Kidney (tissue), 13 donors: ENCODE measurements at regions not wholly inside any gene's neighbourhood (a gene's known extent, or its start where the extent isn't known, plus 50 kb on each side); places are given as distances from the start of the nearest gene placed in this dataset.

Experiments
- DNase-seq, 5 donors: peaks; one replicate each; pipeline ENCODE4 v3.0.0-alpha.2; 2013 to 2020
- FAIRE-seq: peaks from 2 replicates; lab custom pipeline; 2012; peaks lifted over from hg19 to GRCh38; lab: Jason Lieb, UNC
- H3K27ac ChIP-seq, 2 donors: one replicate each; pipeline ENCODE4 v1.7.0; 2013; ENCODE audit warnings: low read depth in 2 of 2, low read length in 2 of 2, inconsistent platforms in 1 of 2
- H3K27me3 ChIP-seq: one replicate; pipeline ENCODE4 v1.7.1; 2013; ENCODE audit warnings: low read length, inconsistent platforms; ENCODE audit not compliant: control insufficient read depth, insufficient read depth
- H3K36me3 ChIP-seq, 3 donors: one replicate each; pipeline versions ENCODE4 v1.7.0 to v1.7.1; 2013; ENCODE audit warnings: low read length in 3 of 3, control low read depth in 1 of 3, inconsistent platforms in 1 of 3; ENCODE audit not compliant: insufficient read depth in 3 of 3, control insufficient read depth in 2 of 3
- H3K4me1 ChIP-seq, 3 donors: one replicate each; pipeline versions ENCODE4 v1.7.0 to v1.7.1; 2013; ENCODE audit warnings: low read length in 3 of 3, inconsistent platforms in 1 of 3, low read depth in 1 of 3; ENCODE audit not compliant: control insufficient read depth in 2 of 3, insufficient read depth in 2 of 3
- H3K4me3 ChIP-seq, 3 donors: one replicate each; pipeline versions ENCODE4 v1.7.0 to v1.8.1; 2013; ENCODE audit warnings: low read length in 3 of 3, control low read depth in 1 of 3, inconsistent platforms in 1 of 3
- H3K9ac ChIP-seq, 3 donors: one replicate each; pipeline versions ENCODE4 v1.7.0 to v1.7.1; 2013; ENCODE audit warnings: low read length in 3 of 3, control low read depth in 1 of 3, inconsistent platforms in 1 of 3
- H3K9me3 ChIP-seq, 3 donors: one replicate each; pipeline versions ENCODE4 v1.7.0 to v1.7.1; 2013; ENCODE audit warnings: low read length in 3 of 3, control low read depth in 1 of 3, inconsistent platforms in 1 of 3; ENCODE audit not compliant: control insufficient read depth in 2 of 3, insufficient read depth in 1 of 3
- intact Hi-C: fragments of 100-400 bp; cut with DNase I; formaldehyde crosslinking; loops from one replicate; pipeline ENCODE4 v1.11.1; 2022
- TF ChIP-seq, protein P1 (sequence below): IDR thresholded peaks from 3 replicates; pipeline ENCODE4 v1.5.1; 2012; ENCODE audit warnings: mild to moderate bottlenecking, moderate library complexity, borderline replicate concordance; ENCODE audit not compliant: insufficient read depth; ENCODE audit errors: extremely low read depth
- donor health status: control.
- donor health status: control.
- donor health status: control.
- donor health status: control.
- donor health status: control.
- donor health status: DM: yes; HTN: yes; CAD: no.
- donor health status: Normal renal cell carcinoma (clear cell type).

DNA sequence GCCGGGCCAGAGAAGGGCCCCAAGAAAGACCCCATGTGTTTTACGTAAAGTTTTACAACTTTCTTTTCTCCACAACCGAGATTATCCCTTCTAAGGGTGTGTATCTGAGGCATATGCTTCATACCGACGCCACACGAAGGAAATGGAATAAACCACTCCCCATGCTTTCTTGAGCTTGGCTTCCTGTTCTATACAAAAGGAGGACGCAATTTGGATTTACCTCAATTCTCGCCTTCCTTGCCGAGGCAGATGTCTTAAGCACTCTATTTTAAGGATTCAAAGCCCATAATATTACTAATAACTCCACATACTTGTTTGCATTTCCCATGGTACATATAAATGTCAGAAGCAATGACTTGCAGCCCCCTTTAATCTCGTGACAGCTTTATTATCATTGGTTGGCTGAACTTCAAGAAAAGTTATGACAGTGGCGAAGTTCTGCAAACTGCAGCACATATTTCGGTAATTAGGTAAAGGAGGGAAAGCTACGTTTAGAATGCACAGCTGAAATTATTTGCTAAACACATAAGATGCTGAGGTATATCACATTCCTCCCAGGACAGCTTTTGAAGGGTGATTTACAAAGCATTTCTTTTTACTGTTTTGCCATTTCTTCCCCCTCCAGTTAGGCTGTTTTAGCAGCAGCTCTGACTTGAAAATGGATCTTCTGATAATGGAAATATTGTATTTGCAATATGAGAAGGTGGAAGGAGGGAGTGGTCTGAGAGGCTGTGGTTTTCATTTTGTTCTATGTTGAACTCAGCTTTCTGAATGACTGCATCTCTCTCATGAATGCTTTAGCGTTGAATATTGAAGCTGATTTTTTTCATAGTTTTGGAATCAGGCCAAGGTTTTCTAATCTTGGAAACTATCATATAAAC is 330.5 kb downstream of the EPHA7 start:
- no peak for FAIRE-seq
- Histone ChIP-seq H3K27me3 (no peaks in the 10 kb centered on the region), H3K4me3 (peak overlapping the region in 1 of 3 donors; percentile 49), H3K9me3 (no peaks in the 10 kb centered on the region), H3K36me3 (no peaks in the 10 kb centered on the region), H3K27ac (no peak overlapping the region), H3K9ac (peak overlapping the region in 1 of 3 donors; percentile 36), H3K4me1 (no peaks in the 10 kb centered on the region)
- intact Hi-C loops = no loop called here
- TF ChIP-seq, protein P1, sequence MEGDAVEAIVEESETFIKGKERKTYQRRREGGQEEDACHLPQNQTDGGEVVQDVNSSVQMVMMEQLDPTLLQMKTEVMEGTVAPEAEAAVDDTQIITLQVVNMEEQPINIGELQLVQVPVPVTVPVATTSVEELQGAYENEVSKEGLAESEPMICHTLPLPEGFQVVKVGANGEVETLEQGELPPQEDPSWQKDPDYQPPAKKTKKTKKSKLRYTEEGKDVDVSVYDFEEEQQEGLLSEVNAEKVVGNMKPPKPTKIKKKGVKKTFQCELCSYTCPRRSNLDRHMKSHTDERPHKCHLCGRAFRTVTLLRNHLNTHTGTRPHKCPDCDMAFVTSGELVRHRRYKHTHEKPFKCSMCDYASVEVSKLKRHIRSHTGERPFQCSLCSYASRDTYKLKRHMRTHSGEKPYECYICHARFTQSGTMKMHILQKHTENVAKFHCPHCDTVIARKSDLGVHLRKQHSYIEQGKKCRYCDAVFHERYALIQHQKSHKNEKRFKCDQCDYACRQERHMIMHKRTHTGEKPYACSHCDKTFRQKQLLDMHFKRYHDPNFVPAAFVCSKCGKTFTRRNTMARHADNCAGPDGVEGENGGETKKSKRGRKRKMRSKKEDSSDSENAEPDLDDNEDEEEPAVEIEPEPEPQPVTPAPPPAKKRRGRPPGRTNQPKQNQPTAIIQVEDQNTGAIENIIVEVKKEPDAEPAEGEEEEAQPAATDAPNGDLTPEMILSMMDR = no peak
- peak in 3 of 5 donors; percentile 38 to 75 (median 70) for DNase-seq

DNA sequence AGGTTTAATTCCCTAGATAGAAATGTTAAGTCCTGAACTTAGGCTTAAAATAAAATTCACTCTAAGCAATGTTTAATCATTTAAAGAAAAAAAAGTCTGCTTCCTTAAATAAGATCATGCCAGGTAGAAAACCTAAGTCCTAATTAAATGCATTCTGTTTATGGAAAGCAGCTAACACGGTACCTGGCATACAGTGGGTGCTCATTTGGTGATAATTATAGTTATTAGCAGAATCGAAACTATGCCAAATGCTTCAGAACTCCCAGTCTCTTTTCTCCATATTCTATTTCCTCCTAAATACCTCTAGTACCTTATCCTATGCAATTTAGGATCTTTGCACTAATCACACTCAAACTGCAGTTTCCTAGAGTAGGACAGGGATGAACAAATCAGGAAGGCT is 331.8 kb downstream of the EPHA7 start:
- intact Hi-C loops = no loop called here
- H3K27ac ChIP-seq = no peak overlapping the region
- no peak overlapping the region for H3K9ac ChIP-seq
- DNase-seq = no peak
- no peaks in the 10 kb centered on the region for H3K27me3 ChIP-seq
- H3K4me1 ChIP-seq = no peaks in the 10 kb centered on the region
- H3K4me3 ChIP-seq = no peak overlapping the region
- no peaks in the 10 kb centered on the region for H3K36me3 ChIP-seq
- no peak for FAIRE-seq
- H3K9me3 ChIP-seq = no peaks in the 10 kb centered on the region
- TF ChIP-seq, protein P1 = no peak

DNA sequence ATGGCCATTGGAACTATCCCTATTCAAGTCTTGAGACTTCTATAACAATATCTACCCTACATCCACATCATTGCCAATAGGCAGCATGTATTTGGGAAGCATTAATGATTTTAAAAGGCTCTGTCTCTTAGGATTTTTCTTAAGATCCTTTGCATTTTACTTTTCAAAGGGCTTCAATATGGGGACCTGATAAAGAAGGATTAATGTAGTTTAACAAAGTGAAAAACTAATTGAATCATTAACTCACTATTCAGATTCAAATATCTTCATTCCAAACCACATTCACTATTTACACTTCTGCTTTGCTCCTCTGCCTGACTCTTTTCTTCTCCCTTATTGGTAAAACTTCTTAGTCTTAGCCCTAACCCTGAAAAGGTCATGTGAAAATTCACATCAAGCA is 333.0 kb downstream of the EPHA7 start:
- no peak for FAIRE-seq

More for the DNA sequence above, 333.0 kb downstream of the EPHA7 start:
- Histone ChIP-seq H3K9ac (no peak overlapping the region), H3K27me3 (no peaks in the 10 kb centered on the region), H3K4me1 (no peaks in the 10 kb centered on the region), H3K27ac (no peak overlapping the region), H3K36me3 (no peaks in the 10 kb centered on the region), H3K9me3 (no peaks in the 10 kb centered on the region), H3K4me3 (no peak overlapping the region)
- DNase-seq = no peak
- intact Hi-C loops = no loop called here
- TF ChIP-seq, protein P1 = no peak
